ENCODE measurements at regions not wholly inside any gene's neighbourhood (a gene's known extent, or its start where the extent isn't known, plus 50 kb on each side); places are given as distances from the start of the nearest gene placed in this dataset.

DNA sequence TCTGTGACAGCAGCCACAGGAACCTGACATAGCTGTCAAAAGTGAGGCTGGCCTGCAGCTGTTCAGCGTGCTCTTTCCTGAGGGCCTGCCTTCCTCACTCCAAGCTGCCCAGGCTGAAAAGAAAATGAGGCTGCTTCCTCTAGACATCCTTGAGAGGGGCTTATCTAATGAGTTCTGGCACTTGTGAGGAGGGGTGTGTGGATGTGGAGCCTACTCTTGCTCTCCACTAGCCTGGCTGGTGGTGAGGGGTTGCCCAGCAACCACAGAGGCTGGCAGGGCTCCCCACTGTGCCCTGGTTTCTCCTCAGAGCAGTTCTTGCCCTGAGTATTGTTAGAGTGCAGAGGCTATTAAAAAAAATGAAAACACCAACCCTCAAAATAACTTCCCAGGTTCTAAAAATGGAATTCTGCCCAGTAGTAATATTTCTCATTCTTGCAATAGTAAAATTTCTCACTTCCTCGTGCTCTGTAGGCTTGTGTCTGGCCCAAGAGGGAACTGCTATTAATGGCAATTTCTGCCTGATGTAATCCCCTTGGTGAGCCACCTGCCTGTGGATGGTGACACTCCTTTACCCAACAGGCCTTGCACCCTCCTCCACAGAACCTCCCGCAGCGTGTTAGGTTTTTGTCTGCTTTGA, 52.6 kb upstream of the EPS8L3 start:
- TF ChIP-seq, protein P1, sequence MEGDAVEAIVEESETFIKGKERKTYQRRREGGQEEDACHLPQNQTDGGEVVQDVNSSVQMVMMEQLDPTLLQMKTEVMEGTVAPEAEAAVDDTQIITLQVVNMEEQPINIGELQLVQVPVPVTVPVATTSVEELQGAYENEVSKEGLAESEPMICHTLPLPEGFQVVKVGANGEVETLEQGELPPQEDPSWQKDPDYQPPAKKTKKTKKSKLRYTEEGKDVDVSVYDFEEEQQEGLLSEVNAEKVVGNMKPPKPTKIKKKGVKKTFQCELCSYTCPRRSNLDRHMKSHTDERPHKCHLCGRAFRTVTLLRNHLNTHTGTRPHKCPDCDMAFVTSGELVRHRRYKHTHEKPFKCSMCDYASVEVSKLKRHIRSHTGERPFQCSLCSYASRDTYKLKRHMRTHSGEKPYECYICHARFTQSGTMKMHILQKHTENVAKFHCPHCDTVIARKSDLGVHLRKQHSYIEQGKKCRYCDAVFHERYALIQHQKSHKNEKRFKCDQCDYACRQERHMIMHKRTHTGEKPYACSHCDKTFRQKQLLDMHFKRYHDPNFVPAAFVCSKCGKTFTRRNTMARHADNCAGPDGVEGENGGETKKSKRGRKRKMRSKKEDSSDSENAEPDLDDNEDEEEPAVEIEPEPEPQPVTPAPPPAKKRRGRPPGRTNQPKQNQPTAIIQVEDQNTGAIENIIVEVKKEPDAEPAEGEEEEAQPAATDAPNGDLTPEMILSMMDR (conservative IDR thresholded peaks at IDR 0.05; ENCODE audit: control insufficient read depth, insufficient read depth, low read depth, low read length), result no peak
- no peak for DNase-seq (ENCODE audit: low read depth)
- no peak overlapping the region for H3K4me3 ChIP-seq (ENCODE audit: control insufficient read depth, low read depth, low read length)

DNA sequence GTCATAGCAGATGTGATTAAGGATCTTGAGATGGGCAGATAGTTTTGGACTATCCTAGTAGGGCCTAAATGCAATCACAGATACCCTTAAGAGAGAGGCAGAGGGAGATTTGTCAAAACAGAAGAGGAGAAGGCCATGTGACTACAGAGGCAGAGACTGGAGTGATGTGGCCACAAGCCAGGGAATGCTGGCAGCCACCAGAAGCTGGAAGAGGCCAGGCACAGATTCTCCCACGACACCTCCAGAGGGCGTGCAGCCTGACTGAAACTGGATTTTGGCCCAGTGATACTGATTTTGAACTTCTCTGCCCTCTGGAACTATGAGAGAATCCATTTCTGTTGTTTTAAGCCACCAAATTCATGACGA, 52.1 kb upstream of the EPS8L3 start:
- TF ChIP-seq, protein P1 (conservative IDR thresholded peaks at IDR 0.05; ENCODE audit: control insufficient read depth, insufficient read depth, low read depth, low read length), result no peak
- no peak overlapping the region for H3K4me3 ChIP-seq (ENCODE audit: control insufficient read depth, low read depth, low read length)
- DNase-seq (ENCODE audit: low read depth), result peak; percentile 35

DNA sequence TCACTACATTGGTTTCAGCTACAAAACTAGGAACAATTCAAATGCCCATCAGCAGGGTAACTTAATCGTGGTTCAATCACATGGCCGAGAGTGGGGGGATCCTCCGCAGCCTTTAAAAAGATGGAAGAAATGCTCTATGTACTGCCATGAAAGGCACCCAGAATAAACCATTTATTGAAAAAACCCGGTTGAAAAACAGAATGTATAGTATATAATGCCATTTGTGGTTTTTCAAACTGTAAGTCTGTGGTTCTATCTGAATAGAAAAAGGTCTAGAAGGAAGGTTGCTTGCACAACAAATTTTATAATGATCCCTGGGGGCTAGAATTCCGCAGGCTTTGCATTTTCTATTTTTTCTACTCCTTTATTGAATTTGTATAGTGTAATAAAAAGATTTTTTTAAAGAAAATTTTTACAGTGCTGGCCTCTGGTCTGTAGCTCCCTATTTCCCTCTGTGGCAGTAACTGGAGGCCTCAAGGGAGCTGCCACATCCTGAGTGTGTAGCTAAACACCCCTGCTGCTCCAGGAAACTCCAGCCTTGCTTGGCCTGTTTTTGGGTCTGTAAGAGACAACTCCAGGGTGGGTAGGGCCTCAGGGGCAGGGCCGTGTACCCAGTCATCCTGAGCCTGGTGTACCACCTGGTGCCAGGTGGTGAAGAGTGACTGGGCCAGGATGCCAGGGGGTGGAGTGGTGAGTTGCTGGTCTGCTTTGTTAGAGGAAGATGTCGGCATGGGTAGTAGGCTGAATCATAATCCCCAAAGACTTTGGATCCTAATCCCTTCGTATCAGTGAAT, 51.5 kb upstream of the EPS8L3 start:
- TF ChIP-seq, protein P1 (conservative IDR thresholded peaks at IDR 0.05; ENCODE audit: control insufficient read depth, insufficient read depth, low read depth, low read length), result no peak
- H3K4me3 ChIP-seq (ENCODE audit: control insufficient read depth, low read depth, low read length), result no peak overlapping the region
- DNase-seq (ENCODE audit: low read depth), result no peak

GRCh38 chr1:109814223-109814622, 50.5 kb upstream of the EPS8L3 start:
- DNase-seq (ENCODE audit: low read depth), result no peak
- TF ChIP-seq, protein P1 (conservative IDR thresholded peaks at IDR 0.05; ENCODE audit: control insufficient read depth, insufficient read depth, low read depth, low read length), result no peak
- H3K4me3 ChIP-seq (ENCODE audit: control insufficient read depth, low read depth, low read length), result no peak overlapping the region
